ENCODE measurements at regions not wholly inside any gene's neighbourhood (a gene's known extent, or its start where the extent isn't known, plus 50 kb on each side); places are given as distances from the start of the nearest gene placed in this dataset.

DNA sequence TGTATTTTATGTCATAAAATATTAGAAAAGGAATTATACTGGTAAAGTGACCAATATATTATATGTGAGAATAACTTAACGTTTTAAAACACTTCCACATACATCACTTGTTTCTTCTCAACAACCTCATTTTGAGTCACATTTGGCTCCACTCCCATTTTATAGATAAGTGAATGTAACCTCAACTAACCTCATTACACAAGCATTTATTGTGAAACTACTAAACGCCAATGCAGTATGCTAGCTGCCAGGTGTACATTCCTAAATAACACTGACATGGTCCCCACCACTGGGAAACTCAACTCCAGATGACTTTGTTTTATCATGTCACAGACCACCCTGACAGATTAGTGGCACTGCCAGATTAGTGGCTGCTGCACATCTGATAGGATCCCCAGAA is 249.7 kb upstream of the CNTN4 start:
- Histone ChIP-seq H3K27ac (ENCODE audit: insufficient read depth, low read depth, low read length) (no peak overlapping the region), H3K9me3 (replicated peaks; ENCODE audit: control insufficient read depth, insufficient read depth, low read length) (no peaks in the 10 kb centered on the region), H3K36me3 (ENCODE audit: control insufficient read depth in 2 of 2, extremely low read depth in 1 of 2, insufficient read depth in 2 of 2, low read length in 2 of 2) (no peaks in the 10 kb centered on the region), H2AFZ (ENCODE audit: low read depth, low read length) (no peak overlapping the region), H3K79me2 (ENCODE audit: control insufficient read depth, insufficient read depth, low read length) (no peaks in the 10 kb centered on the region), H3K4me1 (ENCODE audit: control insufficient read depth, extremely low read depth, insufficient read depth, low read length) (no peaks in the 10 kb centered on the region), H3K9me1 (replicated peaks; ENCODE audit: control insufficient read depth, extremely low read depth, insufficient read depth, low read length) (no peaks in the 10 kb centered on the region), H3K4me2 (ENCODE audit: insufficient read depth, low read length) (no peak overlapping the region), H3K9ac (replicated peaks; ENCODE audit: extremely low read depth, insufficient read depth, low read length) (no peak overlapping the region), H4K20me1 (replicated peaks; ENCODE audit: control insufficient read depth, extremely low read depth, insufficient read depth, low read length) (no peaks in the 10 kb centered on the region), H3K27me3 (ENCODE audit: control insufficient read depth in 2 of 2, insufficient read depth in 2 of 2, low read length in 2 of 2) (no peaks in the 10 kb centered on the region), H3K4me3 (replicated peaks in 1 of 3; ENCODE audit: insufficient read depth in 1 of 3, low read depth in 1 of 3, low read length in 3 of 3) (no peak overlapping the region)
- ChIA-PET POLR2A (no interaction called here), CTCF (no interaction called here)
- dilution Hi-C loops (cut with MboI; ENCODE audit: extremely low pct_ligation_motif_present, low sequenced_read_pairs) (no loop called here), intact Hi-C loops (cut with micrococcal nuclease) (no loop called here)
- BruUV-seq (replicated peaks), result no TSS peak
- DNase-seq (ENCODE audit: low read depth, low spot score) (no peak), FAIRE-seq (no peak)
- TF ChIP-seq CTCF (IDR thresholded peaks at IDR 0.05; ENCODE audit: extremely low read depth in 1 of 2, insufficient read depth in 1 of 2, low read depth in 1 of 2, low read length in 2 of 2) (no peak), EZH2 (IDR thresholded peaks at IDR 0.05; ENCODE audit: borderline replicate concordance, low read depth, low read length, severe bottlenecking) (no peak), POLR2A (IDR thresholded peaks at IDR 0.05; ENCODE audit: low read depth, low read length) (no peak), FOS (IDR thresholded peaks at IDR 0.05; ENCODE audit: borderline replicate concordance, insufficient read depth, low read length) (no peak), MYC (IDR thresholded peaks at IDR 0.05; ENCODE audit: low read depth, low read length) (no peak), GATA2 (IDR thresholded peaks at IDR 0.05; ENCODE audit: insufficient read depth, insufficient read length, low read depth, low read length) (no peak), JUN (IDR thresholded peaks at IDR 0.05; ENCODE audit: borderline replicate concordance, insufficient read depth, insufficient read length, low read depth) (no peak), MAX (IDR thresholded peaks at IDR 0.05; ENCODE audit: insufficient read depth, insufficient read length) (no peak), POLR2AphosphoS5 (IDR thresholded peaks at IDR 0.05; ENCODE audit: insufficient read depth, low read depth, low read length) (no peak)
